Epithelial cell of esophagus (primary cell): ENCODE measurements at regions not wholly inside any gene's neighbourhood (a gene's known extent, or its start where the extent isn't known, plus 50 kb on each side); places are given as distances from the start of the nearest gene placed in this dataset.
A peak's percentile ranks its signal among the peaks of the same experiment; 100 is the strongest.

Experiments
- DNase-seq: peaks from one replicate; pipeline ENCODE4 v3.0.0; 2010; ENCODE audit warnings: low read depth
- H3K4me3 ChIP-seq: 2 replicates; pipeline ENCODE4 v1.5.1; 2011; ENCODE audit warnings: mild to moderate bottlenecking, low read length, control low read depth
- TF ChIP-seq, protein P1 (sequence below): IDR thresholded peaks from 2 replicates; pipeline ENCODE4 v1.5.1; 2011; ENCODE audit warnings: low read depth, mild to moderate bottlenecking, low read length, control low read depth, inconsistent platforms; ENCODE audit not compliant: insufficient read depth; ENCODE audit errors: missing control alignments

DNA sequence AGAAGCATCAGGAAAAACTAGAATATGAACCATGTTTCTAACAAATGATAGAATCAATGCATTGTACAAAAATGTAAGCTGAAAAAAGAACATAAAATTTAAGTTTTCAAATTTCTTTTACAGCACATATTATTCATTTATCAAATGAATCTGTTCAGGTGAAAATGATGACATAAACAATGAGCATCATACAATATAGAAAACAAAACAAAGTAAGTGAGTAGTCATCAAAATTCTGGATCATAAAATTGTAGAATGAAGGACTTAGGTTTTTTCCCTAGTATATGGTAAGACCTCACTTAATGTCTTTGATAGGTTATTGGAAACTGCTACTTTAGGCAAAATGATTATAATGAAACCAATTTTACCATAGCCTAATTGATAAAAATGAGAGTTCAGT is 427.0 kb upstream of the KCNH7 start:
- TF ChIP-seq, protein P1, sequence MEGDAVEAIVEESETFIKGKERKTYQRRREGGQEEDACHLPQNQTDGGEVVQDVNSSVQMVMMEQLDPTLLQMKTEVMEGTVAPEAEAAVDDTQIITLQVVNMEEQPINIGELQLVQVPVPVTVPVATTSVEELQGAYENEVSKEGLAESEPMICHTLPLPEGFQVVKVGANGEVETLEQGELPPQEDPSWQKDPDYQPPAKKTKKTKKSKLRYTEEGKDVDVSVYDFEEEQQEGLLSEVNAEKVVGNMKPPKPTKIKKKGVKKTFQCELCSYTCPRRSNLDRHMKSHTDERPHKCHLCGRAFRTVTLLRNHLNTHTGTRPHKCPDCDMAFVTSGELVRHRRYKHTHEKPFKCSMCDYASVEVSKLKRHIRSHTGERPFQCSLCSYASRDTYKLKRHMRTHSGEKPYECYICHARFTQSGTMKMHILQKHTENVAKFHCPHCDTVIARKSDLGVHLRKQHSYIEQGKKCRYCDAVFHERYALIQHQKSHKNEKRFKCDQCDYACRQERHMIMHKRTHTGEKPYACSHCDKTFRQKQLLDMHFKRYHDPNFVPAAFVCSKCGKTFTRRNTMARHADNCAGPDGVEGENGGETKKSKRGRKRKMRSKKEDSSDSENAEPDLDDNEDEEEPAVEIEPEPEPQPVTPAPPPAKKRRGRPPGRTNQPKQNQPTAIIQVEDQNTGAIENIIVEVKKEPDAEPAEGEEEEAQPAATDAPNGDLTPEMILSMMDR: no peak
- no peak overlapping the region for H3K4me3 ChIP-seq
- no peak for DNase-seq

DNA sequence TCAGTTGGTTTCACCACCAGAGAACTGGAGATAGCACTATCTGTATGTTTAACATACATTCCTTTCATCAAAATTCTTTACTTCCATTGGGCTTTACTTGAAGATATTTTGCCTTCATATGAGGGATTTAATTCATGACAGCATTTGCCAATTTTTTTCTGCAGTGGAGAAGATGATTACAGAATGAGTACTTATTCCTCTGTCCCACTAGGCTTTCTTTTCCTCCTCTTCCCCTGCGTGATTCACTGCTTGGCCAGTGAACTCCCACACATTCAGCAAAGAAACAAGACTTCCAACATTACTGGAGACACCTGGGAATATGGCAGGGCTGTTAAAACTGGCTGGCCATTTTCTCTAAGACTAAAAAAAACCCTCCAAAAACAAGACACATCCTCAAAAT is 425.8 kb upstream of the KCNH7 start:
- no peak overlapping the region for H3K4me3 ChIP-seq
- DNase-seq: peak; percentile 68
- TF ChIP-seq, protein P1: no peak

GRCh38 chr2:163259489-163259888 is 420.9 kb upstream of the KCNH7 start:
- TF ChIP-seq, protein P1: no peak
- H3K4me3 ChIP-seq: no peak overlapping the region
- DNase-seq: no peak

GRCh38 chr2:163255086-163255485 is 416.5 kb upstream of the KCNH7 start:
- H3K4me3 ChIP-seq: no peak overlapping the region
- DNase-seq: no peak
- TF ChIP-seq, protein P1: no peak

GRCh38 chr2:163253621-163254285 is 415.2 kb upstream of the KCNH7 start:
- DNase-seq: no peak
- TF ChIP-seq, protein P1: no peak
- no peak overlapping the region for H3K4me3 ChIP-seq

- H3K4me3 ChIP-seq: no peak overlapping the region
- TF ChIP-seq, protein P1: no peak
- DNase-seq: peak; percentile 83
These were observed 413.6 kb upstream of the KCNH7 start for GRCh38 chr2:163252199-163252598.
